ENCODE measurements at regions not wholly inside any gene's neighbourhood (a gene's known extent, or its start where the extent isn't known, plus 50 kb on each side); places are given as distances from the start of the nearest gene placed in this dataset.

GRCh38 chr12:66885115-66885875, 206.4 kb upstream of the GRIP1 start:
- TF ChIP-seq CTCF (IDR thresholded peaks at IDR 0.05) (no peak), POLR2AphosphoS5 (IDR thresholded peaks at IDR 0.05; ENCODE audit: insufficient read depth in 1 of 2, low read depth in 1 of 2) (no peak)

All from vagina (tissue), 2 donors.